SK-N-SH (cell line): ENCODE measurements at regions not wholly inside any gene's neighbourhood (a gene's known extent, or its start where the extent isn't known, plus 50 kb on each side); places are given as distances from the start of the nearest gene placed in this dataset.

Experiments
- CTCF ChIA-PET: fragments of 300-600, 350-600 bp; formaldehyde crosslinking; extraction: SDS; loops from one replicate; lab custom pipeline; 2021; lab: Yijun Ruan, JAX
- POLR2A ChIA-PET: fragments of 350-600 bp; sonication (Branson Sonifier 250); formaldehyde crosslinking; extraction: SDS; loops from one replicate; lab custom pipeline; 2020; ENCODE audit warnings: antibody characterized with exemption, inconsistent platforms; lab: Yijun Ruan, JAX
- DNase-seq: peaks from one replicate; pipeline ENCODE4 v3.0.0; 2012
- H2AFZ ChIP-seq: fragments of 200-600 bp; sonication (generic); 2 replicates; pipeline ENCODE4 v1.8.1; 2016; ENCODE audit warnings: antibody characterized with exemption, mild to moderate bottlenecking, low read depth
- H3F3A ChIP-seq: fragments of 200-600 bp; sonication (generic); replicated peaks from 2 replicates; pipeline ENCODE3; 2016; ENCODE audit warnings: antibody characterized with exemption, mild to moderate bottlenecking; ENCODE audit not compliant: insufficient read depth
- H3K27ac ChIP-seq, 2 experiments: fragments of 200-500 bp in 1 of 2; fragments of 200-600 bp in 1 of 2; sonication (Bioruptor generic) in 1 of 2; sonication (generic), shearing (Covaris generic) in 1 of 2; 2 replicates each; pipeline versions ENCODE4 v1.5.1 to v1.6.1; 2014 to 2016; ENCODE audit warnings: low read depth in 2 of 2, inconsistent platforms in 1 of 2, low read length in 1 of 2, mild to moderate bottlenecking in 1 of 2, mixed read lengths in 1 of 2
- H3K27me3 ChIP-seq: fragments of 200-600 bp; sonication (generic), shearing (Covaris generic); 2 replicates; pipeline ENCODE4 v1.6.1; 2016; ENCODE audit warnings: mixed run types; ENCODE audit not compliant: insufficient read depth
- H3K36me3 ChIP-seq, 2 experiments: fragments of 200-500 bp in 1 of 2; fragments of 200-600 bp in 1 of 2; sonication (Bioruptor generic) in 1 of 2; sonication (generic) in 1 of 2; replicated peaks in 1 of 2; 2 replicates each; pipeline versions ENCODE3 to v1.5.1; 2014 to 2016; ENCODE audit warnings: low read length in 1 of 2, mild to moderate bottlenecking in 1 of 2; ENCODE audit not compliant: insufficient read depth in 2 of 2, control insufficient read depth in 1 of 2
- H3K4me1 ChIP-seq, 2 experiments: fragments of 200-500 bp in 1 of 2; fragments of 200-600 bp in 1 of 2; sonication (Bioruptor generic) in 1 of 2; sonication (generic), shearing (Covaris generic) in 1 of 2; 2 replicates each; pipeline versions ENCODE4 v1.5.1 to v1.6.1; 2014 to 2016; ENCODE audit warnings: low read depth in 1 of 2, low read length in 1 of 2, mixed run types in 1 of 2; ENCODE audit not compliant: insufficient read depth in 2 of 2, control insufficient read depth in 1 of 2
- H3K4me2 ChIP-seq: fragments of 200-600 bp; sonication (generic), shearing (Covaris generic); 2 replicates; pipeline ENCODE4 v1.6.1; 2017; ENCODE audit warnings: mixed run types
- H3K4me3 ChIP-seq, 2 experiments: fragments of 200-500 bp in 1 of 2; fragments of 200-600 bp in 1 of 2; sonication (Bioruptor generic) in 1 of 2; sonication (generic), shearing (Covaris generic) in 1 of 2; 2 replicates each; pipeline versions ENCODE4 v1.5.1 to v1.8.1; 2014 to 2016; ENCODE audit warnings: low read depth in 2 of 2, inconsistent platforms in 1 of 2, low read length in 1 of 2, mild to moderate bottlenecking in 1 of 2, mixed read lengths in 1 of 2, moderate library complexity in 1 of 2
- H3K79me2 ChIP-seq: fragments of 200-600 bp; sonication (generic); 2 replicates; pipeline ENCODE4 v1.8.1; 2017; ENCODE audit warnings: mild to moderate bottlenecking; ENCODE audit not compliant: insufficient read depth
- H3K9ac ChIP-seq: fragments of 200-600 bp; sonication (generic); 2 replicates; pipeline ENCODE4 v1.6.1; 2017; ENCODE audit warnings: mixed run types
- H3K9me2 ChIP-seq: fragments of 200-600 bp; sonication (generic); 2 replicates; pipeline ENCODE4 v1.6.1; 2017; ENCODE audit warnings: mixed run types
- H3K9me3 ChIP-seq: fragments of 200-600 bp; sonication (generic); 2 replicates; pipeline ENCODE4 v1.6.1; 2017; ENCODE audit warnings: mixed run types, mild to moderate bottlenecking, moderate library complexity
- H4K20me1 ChIP-seq: fragments of 200-600 bp; sonication (generic); 2 replicates; pipeline ENCODE4 v1.6.1; 2017; ENCODE audit warnings: mild to moderate bottlenecking, mixed run types; ENCODE audit not compliant: insufficient read depth
- CHD2 ChIP-seq: fragments of 150-350 bp; IDR thresholded peaks from 2 replicates; pipeline ENCODE4 v1.6.1; 2018; ENCODE audit warnings: low read length; ENCODE audit not compliant: partially characterized antibody
- FOXM1 ChIP-seq: IDR thresholded peaks from 2 replicates; pipeline ENCODE4 v1.4.0; 2012; ENCODE audit warnings: low read depth, mild to moderate bottlenecking
- GABPA ChIP-seq: IDR thresholded peaks from 2 replicates; pipeline ENCODE4 v1.4.0; 2012; ENCODE audit warnings: low read depth, mild to moderate bottlenecking
- GATA2 ChIP-seq: sonication (generic); formaldehyde crosslinking; IDR thresholded peaks from 2 replicates; pipeline ENCODE4 v1.5.0; 2020; ENCODE audit warnings: mild to moderate bottlenecking, missing genetic modification reagents
- JUND ChIP-seq: IDR thresholded peaks from 2 replicates; pipeline ENCODE4 v1.4.0; 2012
- NFIC ChIP-seq: IDR thresholded peaks from 2 replicates; pipeline ENCODE4 v1.4.0; 2012; ENCODE audit warnings: borderline replicate concordance
- POLR2AphosphoS5 ChIP-seq: IDR thresholded peaks from 2 replicates; pipeline ENCODE4 v1.6.1; 2012; ENCODE audit warnings: low read depth, low read length
- RCOR1 ChIP-seq: fragments of 150-350 bp; IDR thresholded peaks from 2 replicates; pipeline ENCODE4 v1.6.1; 2017; ENCODE audit warnings: antibody characterized with exemption, low read length
- RFX5 ChIP-seq: IDR thresholded peaks from 2 replicates; pipeline ENCODE4 v1.6.1; 2012; ENCODE audit warnings: mild to moderate bottlenecking, improper control_type of control experiment, low read length
- RXRA ChIP-seq: IDR thresholded peaks from 2 replicates; pipeline ENCODE4 v1.4.0; 2012; ENCODE audit warnings: low read depth, mild to moderate bottlenecking, borderline replicate concordance
- SMC3 ChIP-seq: IDR thresholded peaks from 2 replicates; pipeline ENCODE4 v1.6.1; 2012; ENCODE audit warnings: low read depth, low read length, improper control_type of control experiment
- TAF1 ChIP-seq: IDR thresholded peaks from 2 replicates; pipeline ENCODE4 v1.6.1; 2012; ENCODE audit warnings: low read depth, mild to moderate bottlenecking, low read length, moderate library complexity, borderline replicate concordance
- TEAD4 ChIP-seq: IDR thresholded peaks from 2 replicates; pipeline ENCODE4 v1.4.0; 2012; ENCODE audit warnings: mild to moderate bottlenecking, borderline replicate concordance; ENCODE audit not compliant: insufficient read depth
- YY1 ChIP-seq: IDR thresholded peaks from 2 replicates; pipeline ENCODE4 v1.4.0; 2012; ENCODE audit warnings: low read depth, mild to moderate bottlenecking
- WGBS: methylation state at CpG from one replicate; pipeline ENCODE4 v1.1.6; 2017; ENCODE audit warnings: low lambda C conversion rate; 5-methylcytosine and 5-hydroxymethylcytosine counted together
- TF ChIP-seq, protein P1 (sequence below): fragments of 200-600 bp; sonication (generic); IDR thresholded peaks from 2 replicates; pipeline ENCODE4 v1.6.1; 2017; ENCODE audit warnings: antibody characterized with exemption, mild to moderate bottlenecking, moderate library complexity
- TF ChIP-seq, protein P2 (sequence below): IDR thresholded peaks from 2 replicates; pipeline ENCODE4; 2012

DNA sequence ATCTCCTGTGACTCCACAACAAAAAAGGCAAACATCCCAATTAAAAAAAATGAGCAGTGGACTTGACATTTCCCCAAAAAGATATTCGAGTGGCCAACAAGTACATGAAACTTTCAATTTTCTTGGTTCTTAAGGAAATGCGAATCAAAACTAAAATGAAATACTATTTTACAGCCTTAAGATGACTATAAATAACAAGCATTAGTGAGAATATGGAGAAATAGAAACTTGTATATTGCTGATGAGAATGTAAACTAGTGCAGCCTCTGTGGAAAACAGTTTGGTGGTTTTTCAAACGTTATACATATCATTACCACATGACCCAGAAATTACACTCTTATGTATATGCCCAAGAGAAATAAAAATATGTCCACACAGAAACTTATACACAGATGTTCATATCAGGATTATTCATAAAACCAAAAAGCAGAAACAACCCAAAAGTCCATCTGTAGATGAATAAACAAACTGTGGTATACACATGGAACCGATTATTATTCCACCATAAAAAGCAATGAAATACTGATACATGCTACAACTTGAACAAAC is 153.2 kb upstream of the GPR149 start:
- Histone ChIP-seq H3K9me2 (no peaks in the 10 kb centered on the region), H3F3A (no peaks in the 10 kb centered on the region), H3K79me2 (no peaks in the 10 kb centered on the region), H3K4me3 (no peak overlapping the region), H4K20me1 (no peaks in the 10 kb centered on the region), H3K27me3 (no peaks in the 10 kb centered on the region; the same call in 1 of the 2 replicates), H3K36me3 (no peaks in the 10 kb centered on the region), H3K9ac (no peak overlapping the region), H3K9me3 (no peaks in the 10 kb centered on the region), H3K4me2 (no peak overlapping the region), H3K27ac (no peak overlapping the region), H2AFZ (no peak overlapping the region), H3K4me1 (no peaks in the 10 kb centered on the region)
- TF ChIP-seq TAF1 (no peak), TEAD4 (no peak), YY1 (no peak), POLR2AphosphoS5 (no peak), NFIC (no peak), GATA2 (CRISPR knock-in tag) (no peak)
- no peak for DNase-seq
- WGBS = 9% methylated on average over 4 of the region's 4 CpGs
- ChIA-PET POLR2A (no interaction called here), CTCF (no interaction called here)

DNA sequence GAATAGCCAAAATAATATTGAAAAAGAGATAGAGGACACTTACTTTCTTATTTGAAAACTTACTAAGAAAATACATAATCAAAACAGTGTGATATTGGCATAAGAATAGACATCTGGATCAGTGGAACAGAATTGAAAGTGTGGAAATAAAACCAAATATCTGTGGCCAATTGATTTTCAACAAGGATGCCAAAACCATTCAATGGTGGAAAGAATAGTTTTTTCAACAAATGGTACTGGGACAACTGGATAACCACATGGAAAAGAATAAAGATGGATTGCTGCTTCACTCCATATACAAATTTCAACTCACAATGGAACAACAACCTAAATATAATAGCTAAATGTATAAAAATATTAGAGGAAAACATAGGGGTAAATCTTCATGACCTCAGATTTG is 152.5 kb upstream of the GPR149 start:
- Histone ChIP-seq H3F3A (no peaks in the 10 kb centered on the region), H3K4me2 (no peak overlapping the region), H3K79me2 (no peaks in the 10 kb centered on the region), H3K27me3 (no peaks in the 10 kb centered on the region; the same call in 1 of the 2 replicates), H3K4me1 (no peaks in the 10 kb centered on the region), H3K9me3 (no peaks in the 10 kb centered on the region), H3K27ac (no peak overlapping the region), H4K20me1 (no peaks in the 10 kb centered on the region), H2AFZ (no peak overlapping the region), H3K4me3 (no peak overlapping the region), H3K36me3 (no peaks in the 10 kb centered on the region), H3K9ac (no peak overlapping the region), H3K9me2 (no peaks in the 10 kb centered on the region)
- DNase-seq = no peak
- TF ChIP-seq GATA2 (CRISPR knock-in tag) (no peak), RXRA (no peak), JUND (no peak), GABPA (no peak), CHD2 (no peak), NFIC (no peak), RCOR1 (no peak), SMC3 (no peak), RFX5 (no peak), FOXM1 (no peak)
- TF ChIP-seq, protein P1, sequence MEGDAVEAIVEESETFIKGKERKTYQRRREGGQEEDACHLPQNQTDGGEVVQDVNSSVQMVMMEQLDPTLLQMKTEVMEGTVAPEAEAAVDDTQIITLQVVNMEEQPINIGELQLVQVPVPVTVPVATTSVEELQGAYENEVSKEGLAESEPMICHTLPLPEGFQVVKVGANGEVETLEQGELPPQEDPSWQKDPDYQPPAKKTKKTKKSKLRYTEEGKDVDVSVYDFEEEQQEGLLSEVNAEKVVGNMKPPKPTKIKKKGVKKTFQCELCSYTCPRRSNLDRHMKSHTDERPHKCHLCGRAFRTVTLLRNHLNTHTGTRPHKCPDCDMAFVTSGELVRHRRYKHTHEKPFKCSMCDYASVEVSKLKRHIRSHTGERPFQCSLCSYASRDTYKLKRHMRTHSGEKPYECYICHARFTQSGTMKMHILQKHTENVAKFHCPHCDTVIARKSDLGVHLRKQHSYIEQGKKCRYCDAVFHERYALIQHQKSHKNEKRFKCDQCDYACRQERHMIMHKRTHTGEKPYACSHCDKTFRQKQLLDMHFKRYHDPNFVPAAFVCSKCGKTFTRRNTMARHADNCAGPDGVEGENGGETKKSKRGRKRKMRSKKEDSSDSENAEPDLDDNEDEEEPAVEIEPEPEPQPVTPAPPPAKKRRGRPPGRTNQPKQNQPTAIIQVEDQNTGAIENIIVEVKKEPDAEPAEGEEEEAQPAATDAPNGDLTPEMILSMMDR = no peak
- TF ChIP-seq, protein P2, sequence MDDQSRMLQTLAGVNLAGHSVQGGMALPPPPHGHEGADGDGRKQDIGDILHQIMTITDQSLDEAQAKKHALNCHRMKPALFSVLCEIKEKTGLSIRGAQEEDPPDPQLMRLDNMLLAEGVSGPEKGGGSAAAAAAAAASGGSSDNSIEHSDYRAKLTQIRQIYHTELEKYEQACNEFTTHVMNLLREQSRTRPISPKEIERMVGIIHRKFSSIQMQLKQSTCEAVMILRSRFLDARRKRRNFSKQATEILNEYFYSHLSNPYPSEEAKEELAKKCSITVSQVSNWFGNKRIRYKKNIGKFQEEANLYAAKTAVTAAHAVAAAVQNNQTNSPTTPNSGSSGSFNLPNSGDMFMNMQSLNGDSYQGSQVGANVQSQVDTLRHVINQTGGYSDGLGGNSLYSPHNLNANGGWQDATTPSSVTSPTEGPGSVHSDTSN = no peak
- CTCF ChIA-PET = no interaction called here
- POLR2A ChIA-PET = no interaction called here
